NCI-H2107 treated with DMSO at 0.1 percent for 48 hours (cell line): ENCODE measurements at regions not wholly inside any gene's neighbourhood (a gene's known extent, or its start where the extent isn't known, plus 50 kb on each side); places are given as distances from the start of the nearest gene placed in this dataset.
"Not testable (repeated sequence)": the region's sequence is repeated elsewhere in the genome, so short reads cannot be mapped to it uniquely, and the experiment has no call there.

Experiments used
- DNase-seq: peaks from one replicate; lab custom pipeline; 2025; ENCODE audit not compliant: unreplicated experiment; lab: John Stamatoyannopoulos, UW

DNA sequence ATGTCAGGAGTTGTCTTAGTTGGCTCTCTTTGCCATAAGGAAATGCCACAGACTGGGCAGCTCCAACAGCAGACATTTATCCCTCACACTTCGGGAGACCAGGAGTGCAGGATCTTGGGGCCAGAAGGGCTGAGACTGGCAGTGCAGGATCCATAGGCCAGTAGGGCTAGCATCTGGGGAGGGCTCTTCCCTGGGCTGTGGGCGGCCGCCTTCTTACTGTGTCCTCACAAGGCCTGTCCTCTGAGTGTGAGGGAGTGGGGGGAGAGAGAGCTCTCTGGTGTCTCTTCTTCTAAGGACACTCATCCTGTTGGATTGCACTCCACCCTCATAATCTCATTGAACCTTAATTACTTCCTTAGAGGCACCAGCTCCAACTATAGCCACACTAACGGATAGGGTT is 87.5 kb upstream of the LRPAP1 start:
- DNase-seq: not testable (repeated sequence)

DNA sequence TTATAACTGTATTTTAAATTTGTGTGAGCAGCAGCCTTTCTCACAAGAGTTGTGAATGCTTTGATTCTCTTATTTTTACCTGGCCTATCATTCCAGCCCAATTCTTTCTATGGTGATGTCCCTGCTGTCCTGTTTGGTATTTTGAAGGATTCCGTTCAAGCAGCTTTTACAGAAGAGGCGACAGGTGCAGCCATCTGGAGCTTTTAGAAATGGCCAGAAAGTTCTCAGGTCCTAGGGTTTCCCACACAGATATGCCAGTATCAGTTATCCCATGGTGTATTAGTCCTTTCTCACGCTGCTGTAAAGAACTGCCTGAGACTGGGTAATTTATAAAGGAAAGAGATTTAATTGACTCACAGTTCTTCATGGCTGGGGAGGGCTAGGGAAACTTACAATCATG is 86.1 kb upstream of the LRPAP1 start:
- DNase-seq: not testable (repeated sequence)

DNA sequence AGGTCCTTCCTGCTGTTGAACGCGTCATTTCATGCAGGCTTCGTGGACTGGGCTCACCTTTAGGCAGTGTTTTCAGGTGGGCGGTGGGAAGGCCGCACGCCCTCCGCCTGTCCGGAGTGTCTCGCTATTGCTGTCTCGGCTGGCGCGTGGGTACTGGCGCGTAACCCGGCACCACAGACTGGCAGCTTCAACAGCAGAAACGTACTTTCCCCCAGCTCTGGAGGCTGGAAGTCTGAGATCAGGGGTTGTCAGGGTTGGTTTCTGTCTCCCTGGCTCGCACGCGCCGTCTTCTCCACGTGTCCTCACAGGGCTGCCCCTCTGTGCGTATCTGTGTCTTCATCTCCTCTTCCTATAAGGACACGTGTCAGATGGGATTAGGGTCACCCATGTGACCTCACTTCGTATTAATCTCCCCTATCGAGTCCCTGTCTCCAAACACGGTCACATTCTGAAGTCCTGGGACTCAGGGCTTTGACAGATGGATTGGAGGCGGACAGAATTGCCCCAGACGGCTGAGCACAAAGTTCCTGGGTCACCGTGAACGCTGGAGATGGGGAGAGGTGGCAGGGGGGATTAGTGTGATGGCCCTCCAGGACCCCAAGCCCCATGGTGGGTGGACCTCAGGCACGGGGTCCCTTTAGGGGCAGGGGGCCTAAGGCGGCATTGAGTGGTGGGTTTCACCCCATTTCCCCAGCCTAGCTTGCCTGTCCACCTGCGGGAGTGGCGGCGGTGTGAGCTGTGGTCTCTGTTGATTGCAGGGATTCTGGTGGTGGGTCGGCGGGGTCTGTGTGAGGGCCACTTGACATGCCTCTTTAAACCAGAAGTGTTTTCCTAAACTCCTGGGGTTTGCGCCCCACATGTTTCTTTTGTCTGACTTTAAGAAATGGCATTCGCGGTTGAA is 83.4 kb upstream of the LRPAP1 start:
- no peak for DNase-seq

DNA sequence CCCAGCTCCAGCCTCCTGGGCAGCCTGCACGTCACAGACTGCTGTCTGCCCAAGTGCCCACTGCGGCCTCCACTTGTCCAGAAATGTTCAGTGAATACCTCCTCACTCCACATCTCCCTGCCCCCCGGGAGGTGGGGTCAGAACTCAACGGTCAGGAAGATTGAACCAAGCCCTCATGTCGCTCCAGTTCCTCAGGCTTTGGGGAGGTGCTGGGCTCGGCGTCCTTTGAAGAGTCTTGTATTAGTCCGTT is 82.4 kb upstream of the LRPAP1 start:
- no peak for DNase-seq

DNA sequence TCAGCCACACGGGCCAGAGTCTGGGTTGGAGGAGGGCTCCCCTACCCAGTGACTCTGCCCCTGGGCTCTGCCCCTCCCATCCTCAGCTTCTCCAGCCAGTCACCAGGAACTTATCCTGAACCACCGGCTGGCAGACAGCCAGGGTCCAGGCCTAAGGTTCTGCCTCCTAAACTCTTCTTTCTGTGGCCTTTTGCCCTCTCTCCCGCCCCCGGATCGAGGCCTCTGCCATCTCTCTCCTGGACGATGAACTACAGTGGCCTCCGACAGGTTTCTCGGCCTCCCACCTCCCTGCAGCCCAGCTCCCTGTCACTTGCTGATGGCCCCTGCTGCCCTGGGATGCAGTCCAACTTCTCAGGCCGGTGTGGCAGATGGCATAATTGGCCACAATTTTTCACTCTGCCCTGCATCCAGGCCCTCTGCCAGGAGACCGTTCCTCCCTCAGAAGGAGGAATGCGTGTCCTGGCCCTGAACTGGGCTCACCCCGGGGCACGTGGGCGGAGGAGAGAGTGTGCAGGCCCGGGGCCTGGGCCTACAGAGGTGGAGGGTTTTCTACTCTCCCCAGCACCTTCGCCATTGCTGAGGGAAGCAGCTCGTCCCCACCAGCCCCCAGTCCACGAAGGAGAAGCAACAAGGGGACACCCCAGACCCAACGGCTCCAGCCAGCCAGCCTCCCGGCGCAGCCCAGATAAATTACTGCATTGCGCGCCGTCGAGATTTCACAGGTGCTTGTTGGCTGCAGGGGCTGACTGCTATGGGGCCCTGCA is 81.9 kb upstream of the LRPAP1 start:
- DNase-seq: no peak

DNA sequence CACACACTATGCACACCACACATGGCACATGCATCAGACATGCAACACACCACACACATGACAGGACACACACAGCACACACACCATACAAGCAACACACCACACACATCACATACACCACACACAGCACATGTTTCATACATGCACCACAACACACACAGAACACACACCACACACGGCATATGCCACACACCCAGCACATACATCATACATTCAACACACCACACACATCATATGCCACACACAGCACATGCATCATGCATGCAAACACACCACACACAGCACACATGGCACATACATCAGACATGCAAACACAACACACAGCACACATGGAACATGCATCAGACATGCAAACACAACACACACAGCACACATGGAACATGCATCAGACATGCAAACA is 80.7 kb upstream of the LRPAP1 start:
- DNase-seq: no peak

DNA sequence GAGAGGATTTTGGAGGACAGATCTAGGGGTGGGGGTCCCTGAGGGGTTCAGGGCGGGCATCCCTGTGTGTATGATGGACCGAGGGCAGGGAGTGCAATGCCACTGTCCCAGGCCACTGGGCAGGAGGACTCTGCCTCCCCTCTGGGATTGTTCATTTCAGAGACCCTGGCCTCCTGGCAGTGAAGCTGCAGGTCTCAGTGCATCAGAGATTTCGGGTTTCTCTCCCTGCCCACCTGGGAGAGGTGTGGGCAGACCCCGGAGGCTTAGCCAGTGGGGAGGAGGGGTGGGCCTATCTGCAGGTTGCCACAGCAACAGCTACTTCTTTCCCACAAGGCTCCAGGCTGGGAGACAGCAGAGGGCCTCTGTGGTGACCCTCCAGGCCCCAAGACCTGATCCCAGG is 80.1 kb upstream of the LRPAP1 start:
- no peak for DNase-seq

DNA sequence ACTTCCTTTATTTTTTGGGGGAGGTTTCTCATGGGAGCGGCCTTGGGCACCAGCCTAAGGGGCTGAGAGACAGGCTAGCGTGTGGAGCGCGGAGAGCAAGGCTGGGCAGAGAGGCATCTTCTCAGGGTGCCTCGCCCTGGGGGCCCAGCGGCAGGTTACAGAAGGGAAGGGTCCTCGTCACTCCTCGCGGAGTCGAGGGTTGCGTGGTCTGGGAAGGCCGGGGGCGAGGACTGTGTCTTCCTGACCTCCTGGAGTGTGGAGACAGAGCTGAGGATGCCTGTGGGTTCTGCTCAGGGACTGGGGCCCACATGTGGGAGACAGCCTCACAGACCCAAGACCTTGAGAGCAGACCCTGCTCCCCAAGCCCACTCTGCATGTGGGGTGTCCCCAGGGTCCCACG is 79.6 kb upstream of the LRPAP1 start:
- DNase-seq: no peak

DNA sequence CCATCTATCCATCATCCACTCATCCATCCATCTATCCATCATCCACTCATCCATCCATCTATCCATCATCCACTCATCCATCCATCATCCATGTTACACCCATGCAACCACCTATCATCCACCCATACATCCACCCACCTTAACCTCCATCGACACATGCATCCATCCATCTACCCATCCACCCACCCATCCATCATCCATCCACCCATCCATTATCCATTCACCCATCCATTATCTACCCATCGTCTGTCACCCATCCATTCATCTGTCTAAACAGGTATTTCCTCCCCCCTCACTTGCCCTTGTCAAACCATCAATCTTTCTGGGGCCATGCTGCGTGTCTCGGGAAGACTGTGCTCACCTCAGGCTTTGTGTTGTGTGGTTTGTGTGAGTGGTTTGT is 78.6 kb upstream of the LRPAP1 start:
- not testable (repeated sequence) for DNase-seq

DNA sequence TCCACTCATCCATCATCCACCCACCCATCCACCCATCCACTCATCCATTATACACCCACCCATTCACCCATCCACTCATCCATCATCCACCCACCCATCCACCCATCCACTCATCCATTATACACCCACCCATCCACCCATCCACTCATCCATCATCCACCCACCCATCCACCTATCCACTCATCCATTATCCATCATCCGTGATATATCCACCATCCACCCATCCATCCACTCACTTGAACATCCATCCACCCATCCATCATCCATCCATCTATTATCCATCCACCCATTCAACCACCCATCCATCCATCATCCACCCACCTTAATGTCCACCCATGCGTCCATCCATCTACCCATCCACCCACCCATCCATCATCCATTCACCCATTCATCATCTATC is 77.7 kb upstream of the LRPAP1 start:
- DNase-seq: not testable (repeated sequence)

DNA sequence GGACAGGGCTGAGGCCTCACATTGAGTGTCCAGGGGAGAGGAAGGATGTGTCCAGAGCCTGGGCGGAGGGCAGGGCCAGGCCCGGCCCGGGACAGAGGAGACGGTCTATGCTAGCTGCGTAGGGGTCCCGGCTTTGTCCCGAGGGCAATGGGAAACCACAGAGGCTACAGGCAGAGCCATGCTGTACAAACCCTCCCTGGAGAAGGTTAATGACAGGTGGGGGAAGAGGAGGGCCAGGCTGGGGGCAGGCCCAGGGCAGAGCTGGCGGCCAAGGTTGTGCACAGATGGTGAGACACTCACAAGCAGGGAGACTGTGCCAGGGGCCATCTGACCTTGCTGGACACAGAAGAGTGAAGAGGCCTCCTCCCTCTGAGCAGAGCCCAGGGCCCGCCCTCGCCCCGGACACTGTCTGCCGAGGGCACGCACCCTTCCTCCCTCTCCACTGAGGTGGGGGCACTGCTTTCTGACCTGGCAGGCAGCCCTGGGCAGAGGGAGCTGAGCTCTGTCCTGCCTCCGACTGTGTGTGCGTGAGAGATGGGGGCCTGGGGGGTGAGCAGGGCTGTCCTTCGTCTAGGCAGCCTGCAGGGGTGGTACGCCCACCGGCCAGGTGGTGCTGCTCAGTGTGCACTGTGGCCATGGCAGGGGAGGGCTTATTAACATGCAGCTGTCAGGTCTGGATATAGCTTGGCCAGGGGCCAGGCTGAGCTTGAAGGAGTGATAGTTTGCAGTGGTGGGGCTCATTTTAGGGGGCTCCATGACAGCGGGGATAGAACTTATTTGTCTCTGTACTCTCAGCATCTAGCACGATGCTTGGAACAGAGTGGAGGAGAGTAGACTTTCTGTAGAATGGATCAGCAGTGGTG is 75.7 kb upstream of the LRPAP1 start:
- no peak for DNase-seq

DNA sequence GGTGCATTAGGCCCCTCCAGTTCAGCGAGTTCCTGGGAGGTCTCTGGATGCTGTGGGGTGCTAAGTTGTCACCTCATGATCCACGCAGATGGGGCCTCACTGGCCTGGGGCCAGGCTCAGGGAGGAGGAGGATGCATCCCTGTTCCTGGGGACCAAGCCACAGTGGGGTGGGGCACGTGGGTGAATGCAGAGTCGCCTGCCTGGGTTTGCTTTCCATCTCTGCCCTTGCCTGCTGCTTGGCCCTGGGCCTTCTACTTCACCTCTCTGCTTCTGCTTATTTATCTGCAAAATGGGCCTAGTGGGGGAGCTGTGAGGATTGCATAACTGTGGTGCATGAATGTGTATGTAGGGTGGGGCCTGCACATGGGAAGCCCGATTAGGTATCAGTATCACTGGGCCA is 74.6 kb upstream of the LRPAP1 start:
- not testable (repeated sequence) for DNase-seq

DNA sequence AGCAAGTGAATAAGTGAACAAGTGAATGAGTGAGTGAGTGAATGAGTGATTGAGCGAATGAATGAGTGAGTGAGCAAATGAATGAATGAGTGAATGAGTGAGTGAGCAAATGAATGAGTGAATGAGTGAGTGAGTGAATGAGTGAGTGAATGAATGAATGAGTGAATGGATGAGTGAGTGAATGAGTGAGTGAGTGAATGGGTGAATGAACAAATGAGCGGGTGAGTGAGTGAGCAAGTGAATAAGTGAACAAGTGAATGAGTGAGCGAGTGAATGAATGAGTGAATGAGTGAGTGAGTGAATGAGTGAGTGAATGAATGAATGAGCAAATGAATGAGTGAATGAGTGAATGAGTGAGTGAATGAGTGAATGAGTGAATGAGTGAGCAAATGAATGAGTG is 74.0 kb upstream of the LRPAP1 start:
- not testable (repeated sequence) for DNase-seq

DNA sequence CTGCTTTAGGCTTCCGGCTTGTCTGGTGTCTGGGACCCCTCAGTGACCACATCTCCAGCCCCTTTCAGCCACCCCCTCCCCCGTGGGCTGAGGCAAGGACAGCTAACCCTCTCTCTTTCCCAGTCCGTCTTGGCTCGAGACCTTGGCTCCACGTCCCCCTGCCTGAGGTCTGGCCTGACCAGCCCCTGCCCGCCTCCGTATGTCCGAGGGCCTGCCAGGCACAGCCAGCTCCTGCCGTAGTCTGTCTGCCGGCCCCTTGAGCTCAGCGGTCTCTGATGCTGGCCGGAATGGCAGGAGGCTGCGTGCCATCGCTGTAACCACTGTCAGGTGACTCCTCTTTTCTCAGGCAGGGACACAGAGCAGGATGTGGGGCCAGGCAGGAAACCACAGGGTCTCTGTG is 73.3 kb upstream of the LRPAP1 start:
- DNase-seq: no peak

DNA sequence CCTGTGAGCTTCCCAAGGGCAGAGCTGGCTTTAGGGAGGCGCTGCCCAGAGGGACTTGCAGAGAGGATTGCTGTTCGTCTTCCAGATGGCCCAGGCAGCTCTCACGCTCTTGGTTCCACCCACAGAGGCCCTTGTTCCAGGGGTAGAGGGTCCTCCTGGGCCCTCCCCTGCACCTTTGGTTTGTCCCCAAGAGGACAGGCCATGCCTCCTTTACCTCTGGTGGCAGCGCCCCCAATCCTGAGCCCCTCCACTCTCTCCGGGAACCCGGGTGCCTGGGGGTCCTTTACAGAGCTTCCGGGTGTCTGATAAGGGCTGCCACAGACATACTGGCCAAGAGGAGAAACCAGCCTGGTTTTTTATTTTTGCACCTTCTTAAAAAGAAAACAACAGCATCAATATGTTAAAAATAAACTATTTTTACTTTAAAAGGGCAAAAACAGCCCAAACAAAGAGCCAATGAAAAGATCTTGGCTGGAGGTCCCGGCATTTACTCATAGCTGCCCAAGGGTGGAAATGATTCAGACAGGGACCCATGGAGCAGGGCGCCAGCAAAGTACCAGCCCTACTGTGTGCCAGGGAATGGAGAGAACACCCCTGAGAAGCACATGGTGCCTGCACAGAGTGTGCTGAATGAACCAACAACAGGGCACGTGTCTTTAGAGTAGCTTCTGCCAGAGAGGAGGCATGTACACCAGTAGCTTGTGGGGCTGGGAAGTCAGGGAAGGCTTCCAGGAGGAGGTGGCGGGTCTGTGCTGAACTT is 70.8 kb upstream of the LRPAP1 start:
- DNase-seq: not testable (repeated sequence)

DNA sequence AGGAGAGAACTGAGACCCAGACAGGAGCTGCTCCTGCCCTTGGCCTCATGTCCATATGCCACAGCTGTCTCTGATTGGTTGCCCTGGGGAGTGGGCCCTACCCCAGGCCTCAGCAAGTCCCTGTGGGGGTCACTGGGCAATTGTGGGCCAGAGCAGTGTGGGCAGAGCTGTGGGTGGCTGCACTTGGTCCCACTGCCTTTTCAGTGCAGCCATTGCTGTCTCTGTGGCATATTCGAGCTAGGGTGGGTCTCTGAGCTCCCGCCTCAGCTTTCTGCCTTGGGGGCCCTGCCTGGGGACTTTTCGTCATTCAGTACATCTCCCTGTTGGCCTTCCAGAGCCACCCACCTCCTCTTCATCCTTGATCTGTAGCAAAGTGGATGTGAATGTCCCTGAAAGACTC is 69.8 kb upstream of the LRPAP1 start:
- DNase-seq: no peak

DNA sequence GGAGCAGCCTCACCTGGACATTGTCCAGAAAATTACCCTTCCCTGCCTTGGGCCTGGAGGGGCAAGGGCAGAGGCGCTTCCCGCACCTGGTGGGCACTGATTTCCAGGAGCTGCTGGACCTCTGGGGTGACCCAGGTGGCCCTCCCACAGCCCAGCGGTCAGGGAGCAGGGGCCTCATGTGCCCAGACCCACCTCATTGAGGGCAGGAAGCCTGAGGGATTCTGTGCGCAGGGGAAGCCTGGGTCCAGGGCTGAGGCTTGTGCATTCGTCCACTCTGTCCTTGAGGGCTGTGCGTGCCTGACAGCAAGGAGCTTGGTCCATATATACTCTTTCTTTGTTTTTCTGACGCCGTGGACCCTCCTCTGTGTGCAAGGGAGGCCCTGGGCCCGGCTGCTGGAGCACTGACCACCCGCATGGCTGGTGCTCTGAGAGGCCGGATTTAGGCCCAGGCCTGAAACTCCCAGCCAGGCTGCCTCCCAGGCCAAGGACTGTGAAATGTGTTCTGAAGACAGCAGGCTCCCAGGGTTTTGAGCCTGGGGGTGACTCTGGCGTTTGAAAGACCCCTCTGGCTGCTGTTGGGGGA is 69.0 kb upstream of the LRPAP1 start:
- DNase-seq: not testable (repeated sequence)

DNA sequence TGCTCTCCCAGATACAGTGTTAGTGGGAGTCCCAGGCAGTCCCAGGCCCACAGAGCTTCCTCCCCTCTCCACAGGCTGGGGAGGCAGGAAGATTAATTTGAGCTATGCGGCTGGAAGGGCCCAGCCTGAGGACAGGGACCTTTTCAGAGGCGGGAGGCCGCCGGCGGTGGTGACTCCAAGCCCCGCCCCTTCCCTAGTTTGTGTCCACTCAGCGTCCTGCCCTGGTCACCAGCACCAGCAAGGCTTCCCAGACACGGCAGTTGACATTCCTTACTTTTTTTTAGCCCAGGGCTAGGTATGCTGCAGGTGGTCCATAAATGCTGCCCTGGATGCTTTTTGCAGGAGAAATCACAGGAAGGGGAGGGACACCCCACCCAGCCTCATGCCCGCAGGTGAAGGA is 67.7 kb upstream of the LRPAP1 start:
- DNase-seq: no peak

DNA sequence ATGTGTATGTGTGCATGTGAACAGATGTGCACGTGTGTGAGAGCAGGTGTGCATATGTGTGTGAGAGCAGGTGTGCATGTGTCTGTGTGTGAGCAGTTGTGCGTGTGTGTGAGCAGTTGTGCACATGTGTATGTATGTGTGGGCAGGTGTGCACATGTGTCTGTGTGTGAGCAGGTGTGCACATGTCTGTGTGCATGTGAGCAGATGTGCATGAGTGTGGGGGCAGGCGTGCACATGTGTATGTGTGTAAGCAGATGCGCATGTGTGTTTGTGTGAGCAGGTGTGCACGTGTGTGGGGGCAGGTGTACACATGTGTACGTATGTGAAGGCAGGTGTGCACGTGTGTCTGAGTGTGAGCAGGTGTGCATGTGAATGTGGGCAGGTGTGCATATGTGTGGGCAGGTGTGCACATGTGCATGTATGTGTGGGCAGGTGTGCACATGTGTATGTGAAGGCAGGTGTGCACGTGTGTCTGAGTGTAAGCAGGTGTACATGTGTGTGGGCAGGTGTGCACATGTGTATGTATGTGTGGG is 66.5 kb upstream of the LRPAP1 start:
- DNase-seq: no peak

DNA sequence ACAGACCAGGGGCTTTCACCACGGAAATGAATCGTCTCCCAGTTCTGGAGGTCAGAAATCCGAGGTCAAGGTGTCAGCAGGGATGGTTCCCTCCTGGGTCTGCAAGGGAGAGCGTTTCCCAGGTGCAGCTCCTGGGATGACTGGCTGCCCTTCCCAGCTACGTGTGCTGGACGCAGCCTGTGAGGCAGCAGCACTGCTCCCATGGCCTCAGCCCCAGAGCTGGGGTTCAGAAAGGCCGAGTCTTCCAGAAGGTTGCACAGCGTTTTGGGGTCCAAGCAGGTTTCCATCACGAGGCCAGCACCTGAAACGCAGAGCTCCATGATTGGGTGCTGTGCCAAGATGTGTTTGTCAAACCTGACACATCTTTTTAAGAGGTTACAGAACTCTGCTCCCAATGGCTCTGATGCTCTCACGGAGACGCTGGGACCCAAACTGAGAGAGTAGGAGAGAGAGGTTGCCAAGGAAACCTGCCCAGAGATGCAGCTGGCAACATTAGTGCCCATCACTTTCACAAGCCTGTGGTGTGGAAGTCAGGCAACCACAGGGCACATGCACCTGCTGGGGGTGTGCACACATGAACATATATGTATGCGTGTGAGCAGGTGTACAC is 65.8 kb upstream of the LRPAP1 start:
- not testable (repeated sequence) for DNase-seq
